Astrocyte (in vitro differentiated cells and primary cell): ENCODE measurements at regions not wholly inside any gene's neighbourhood (a gene's known extent, or its start where the extent isn't known, plus 50 kb on each side); places are given as distances from the start of the nearest gene placed in this dataset.

Experiments used
- CTCF ChIP-seq: IDR thresholded peaks from 2 replicates; pipeline ENCODE4 v1.5.1; 2011; ENCODE audit warnings: low read depth, mild to moderate bottlenecking, inconsistent platforms, low read length, moderate library complexity; ENCODE audit not compliant: insufficient read depth
- EZH2 ChIP-seq: IDR thresholded peaks from 2 replicates; pipeline ENCODE4 v1.6.1; 2012; ENCODE audit warnings: mild to moderate bottlenecking, low read length, inconsistent platforms; ENCODE audit not compliant: insufficient read depth

GRCh38 chr12:16844875-16845274 lies 238.9 kb upstream of the LMO3 start:
- no peak for TF ChIP-seq CTCF
- TF ChIP-seq EZH2: no peak
